ENCODE measurements at regions not wholly inside any gene's neighbourhood (a gene's known extent, or its start where the extent isn't known, plus 50 kb on each side); places are given as distances from the start of the nearest gene placed in this dataset.

GRCh38 chr5:167639766-167640165 lies 651.7 kb upstream of the WWC1 start:
- DNase-seq (ENCODE audit: extremely low read depth, low read depth, low spot score): no peak

- no peak for DNase-seq (ENCODE audit: extremely low read depth, low read depth, low spot score)
Observed at GRCh38 chr5:167642181-167642580, 649.3 kb upstream of the WWC1 start.

GRCh38 chr5:167642779-167643517 lies 648.5 kb upstream of the WWC1 start:
- no peak for DNase-seq (ENCODE audit: extremely low read depth, low read depth, low spot score)

- no peak for DNase-seq (ENCODE audit: extremely low read depth, low read depth, low spot score)
Observed at GRCh38 chr5:167643631-167644280, 647.7 kb upstream of the WWC1 start.

GRCh38 chr5:167644619-167645018 lies 646.8 kb upstream of the WWC1 start:
- no peak for DNase-seq (ENCODE audit: extremely low read depth, low read depth, low spot score)

- no peak for DNase-seq (ENCODE audit: extremely low read depth, low read depth, low spot score)
Observed at GRCh38 chr5:167649471-167649870, 642.0 kb upstream of the WWC1 start.

GRCh38 chr5:167652690-167653089 lies 638.8 kb upstream of the WWC1 start:
- no peak for DNase-seq (ENCODE audit: extremely low read depth, low read depth, low spot score)

GRCh38 chr5:167653645-167654106 lies 637.8 kb upstream of the WWC1 start:
- no peak for DNase-seq (ENCODE audit: extremely low read depth, low read depth, low spot score)

- DNase-seq (ENCODE audit: extremely low read depth, low read depth, low spot score): no peak
Observed at GRCh38 chr5:167657016-167657415, 634.4 kb upstream of the WWC1 start.

- DNase-seq (ENCODE audit: extremely low read depth, low read depth, low spot score): no peak
Observed at GRCh38 chr5:167658889-167659288, 632.6 kb upstream of the WWC1 start.

- DNase-seq (ENCODE audit: extremely low read depth, low read depth, low spot score): no peak
Observed at GRCh38 chr5:167661605-167662004, 629.8 kb upstream of the WWC1 start.

GRCh38 chr5:167664222-167664804 lies 627.1 kb upstream of the WWC1 start:
- no peak for DNase-seq (ENCODE audit: extremely low read depth, low read depth, low spot score)

GRCh38 chr5:167665841-167666375 lies 625.5 kb upstream of the WWC1 start:
- no peak for DNase-seq (ENCODE audit: extremely low read depth, low read depth, low spot score)

- no peak for DNase-seq (ENCODE audit: extremely low read depth, low read depth, low spot score)
Observed at GRCh38 chr5:167671176-167671575, 620.3 kb upstream of the WWC1 start.

- no peak for DNase-seq (ENCODE audit: extremely low read depth, low read depth, low spot score)
Observed at GRCh38 chr5:167673942-167674341, 617.5 kb upstream of the WWC1 start.

- DNase-seq (ENCODE audit: extremely low read depth, low read depth, low spot score): no peak
Observed at GRCh38 chr5:167678481-167678880, 613.0 kb upstream of the WWC1 start.

GRCh38 chr5:167684251-167684650 lies 607.2 kb upstream of the WWC1 start:
- no peak for DNase-seq (ENCODE audit: extremely low read depth, low read depth, low spot score)

- DNase-seq (ENCODE audit: extremely low read depth, low read depth, low spot score): no peak
Observed at GRCh38 chr5:167688341-167689130, 602.9 kb upstream of the WWC1 start.

GRCh38 chr5:167694325-167695147 lies 596.9 kb upstream of the WWC1 start:
- DNase-seq (ENCODE audit: extremely low read depth, low read depth, low spot score): no peak
